Activated CD4-positive, alpha-beta T cell treated with anti-CD3 and anti-CD28 coated beads, Interleukin-2, amount 10 ng/mL, durations not matched to agents 7 days and 5 days (primary cell): ENCODE measurements at regions not wholly inside any gene's neighbourhood (a gene's known extent, or its start where the extent isn't known, plus 50 kb on each side); places are given as distances from the start of the nearest gene placed in this dataset.

Experiments
- CTCF ChIA-PET: fragments of 350-600 bp; sonication (Branson Sonifier 250); formaldehyde crosslinking; loops from one replicate; lab custom pipeline; 2021; ENCODE audit warnings: antibody characterized with exemption; lab: Charles Lee
- POLR2A ChIA-PET: fragments of 350-600 bp; sonication (Branson Sonifier 250); formaldehyde crosslinking; loops from one replicate; lab custom pipeline; 2021; ENCODE audit warnings: antibody characterized with exemption; lab: Charles Lee
- DNase-seq: peaks from one replicate; pipeline ENCODE4 v3.0.0-alpha.2; 2020
- H3K27ac Mint-ChIP-seq: one replicate; pipeline ENCODE4 v1.8.0; 2021; ENCODE audit warnings: mild to moderate bottlenecking, moderate library complexity, mixed read lengths
- H3K27me3 Mint-ChIP-seq: one replicate; pipeline ENCODE4 v1.8.0; 2021; ENCODE audit warnings: mixed read lengths
- H3K36me3 Mint-ChIP-seq: one replicate; pipeline ENCODE4 v1.8.0; 2021; ENCODE audit warnings: low read depth, mixed read lengths
- H3K4me1 Mint-ChIP-seq: one replicate; pipeline ENCODE4 v1.8.0; 2021; ENCODE audit warnings: mixed read lengths
- H3K4me3 Mint-ChIP-seq: one replicate; pipeline ENCODE4 v1.8.0; 2021; ENCODE audit warnings: mild to moderate bottlenecking, moderate library complexity, mixed read lengths
- H3K9me3 Mint-ChIP-seq: one replicate; pipeline ENCODE4 v1.8.0; 2021; ENCODE audit warnings: mixed read lengths

DNA sequence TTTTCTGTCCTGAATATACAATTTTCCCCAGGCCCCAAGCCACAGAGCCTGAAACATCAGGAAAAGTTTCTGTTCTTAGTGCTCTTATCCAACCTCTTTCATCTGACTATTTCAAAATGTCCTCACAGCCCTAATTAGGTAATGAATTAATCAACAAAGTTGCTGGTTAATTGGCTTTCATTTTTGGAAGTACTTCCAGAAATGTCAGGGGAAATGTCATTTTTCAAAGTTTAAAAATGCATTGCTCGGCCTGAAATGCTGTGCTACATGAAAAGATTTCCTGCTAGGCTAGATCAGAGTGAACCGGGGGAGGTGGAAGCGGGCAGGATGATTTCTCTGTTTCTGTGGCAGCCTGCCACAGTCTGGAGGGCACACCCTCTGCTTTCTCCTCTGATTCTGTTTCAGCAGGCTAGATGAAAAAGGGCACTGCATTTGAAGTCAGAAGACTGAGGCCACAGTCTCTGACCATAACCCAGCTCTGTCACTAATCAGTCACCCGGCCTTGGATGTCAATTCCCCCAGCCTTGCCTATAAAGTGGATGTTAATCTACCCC is 55.9 kb upstream of the BARX1 start:
- H3K27me3 Mint-ChIP-seq: peaks cover 4% of the 10 kb centered on the region
- peak; percentile 14 for DNase-seq
- no peak overlapping the region for H3K27ac Mint-ChIP-seq
- ChIA-PET CTCF (no interaction called here), POLR2A (no interaction called here)
- H3K4me1 Mint-ChIP-seq: peaks cover 6% of the 10 kb centered on the region
- H3K9me3 Mint-ChIP-seq: no peaks in the 10 kb centered on the region
- no peaks in the 10 kb centered on the region for H3K36me3 Mint-ChIP-seq
- no peak overlapping the region for H3K4me3 Mint-ChIP-seq

DNA sequence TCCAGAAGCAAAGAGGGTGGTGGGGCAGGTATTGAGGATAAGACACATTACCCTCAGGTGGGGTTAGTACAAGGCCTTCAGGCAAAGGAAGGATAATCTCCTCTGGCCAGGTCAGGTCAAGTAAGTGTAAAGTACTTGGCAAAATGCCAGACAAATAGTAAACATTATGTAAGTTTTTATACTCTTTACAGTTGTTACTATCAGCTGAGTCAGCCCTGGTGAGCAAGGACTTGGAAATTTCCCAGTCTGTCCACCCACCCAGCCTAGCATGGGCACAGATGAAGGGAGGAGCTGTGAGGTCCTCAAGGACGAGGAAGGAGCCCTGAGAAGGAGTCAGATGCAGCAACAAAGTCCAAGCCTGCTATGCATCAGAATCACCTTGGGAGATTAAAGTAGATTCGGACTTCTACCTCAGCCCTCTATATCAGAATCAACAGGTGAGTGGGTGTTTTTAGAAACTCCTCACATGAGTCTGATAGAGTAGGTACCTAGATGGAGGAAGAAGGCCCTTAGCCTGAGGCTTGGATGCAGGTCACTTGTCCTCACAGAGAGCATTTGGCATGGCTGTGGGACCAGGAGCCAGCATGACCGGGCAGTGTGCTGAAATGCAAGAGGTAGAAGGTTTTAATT is 50.2 kb upstream of the BARX1 start:
- H3K27ac Mint-ChIP-seq: no peak overlapping the region
- no peak for DNase-seq
- POLR2A ChIA-PET: no interaction called here
- no peak overlapping the region for H3K4me3 Mint-ChIP-seq
- no peaks in the 10 kb centered on the region for H3K9me3 Mint-ChIP-seq
- CTCF ChIA-PET: interaction anchor here (0.6 kb wide), 1 partner anchor 551 kb away, joined by 3 read pairs; no protein-coding TSS in a partner anchor
- no peaks in the 10 kb centered on the region for H3K4me1 Mint-ChIP-seq
- H3K27me3 Mint-ChIP-seq: peaks cover 5% of the 10 kb centered on the region
- H3K36me3 Mint-ChIP-seq: no peaks in the 10 kb centered on the region
